Esophagus squamous epithelium (tissue), 4 donors: ENCODE measurements at regions not wholly inside any gene's neighbourhood (a gene's known extent, or its start where the extent isn't known, plus 50 kb on each side); places are given as distances from the start of the nearest gene placed in this dataset.

Experiments
- POLR2A ChIP-seq, 4 donors: fragments of 450-650 bp; IDR thresholded peaks; one replicate each; pipeline ENCODE4 v1.6.1; 2017; ENCODE audit warnings: antibody characterized with exemption in 4 of 4, mild to moderate bottlenecking in 4 of 4, moderate library complexity in 3 of 4
- TF ChIP-seq, protein P1 (sequence below), 6 experiments: fragments of 450-650 bp in 4 of 6; fragments of 200-600 bp in 2 of 6; sonication (generic) in 2 of 6; IDR thresholded peaks; one replicate each; pipeline ENCODE4 v1.5.1; 2016 to 2019; ENCODE audit warnings: antibody characterized with exemption in 6 of 6, mild to moderate bottlenecking in 4 of 6, moderate library complexity in 4 of 6

DNA sequence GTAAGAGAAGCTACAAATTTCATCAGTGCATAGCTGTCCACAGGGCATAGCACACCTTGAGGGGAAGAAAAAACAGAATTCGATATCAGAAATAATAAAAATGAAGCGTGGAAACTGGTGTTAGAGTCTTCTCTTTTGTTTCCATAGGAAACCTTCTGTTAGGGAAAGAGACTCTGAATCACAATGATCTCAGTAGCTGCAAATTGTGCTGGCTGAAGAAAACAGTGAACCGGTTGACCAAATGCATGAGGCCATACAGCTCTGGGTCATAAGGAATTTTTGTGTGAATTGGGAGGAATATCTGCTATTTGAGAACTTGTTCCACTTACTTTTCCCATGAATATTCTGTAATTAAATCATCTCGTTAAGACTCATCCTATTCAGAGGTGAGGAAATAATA is 580.2 kb upstream of the NECTIN3 start:
- TF ChIP-seq, protein P1, sequence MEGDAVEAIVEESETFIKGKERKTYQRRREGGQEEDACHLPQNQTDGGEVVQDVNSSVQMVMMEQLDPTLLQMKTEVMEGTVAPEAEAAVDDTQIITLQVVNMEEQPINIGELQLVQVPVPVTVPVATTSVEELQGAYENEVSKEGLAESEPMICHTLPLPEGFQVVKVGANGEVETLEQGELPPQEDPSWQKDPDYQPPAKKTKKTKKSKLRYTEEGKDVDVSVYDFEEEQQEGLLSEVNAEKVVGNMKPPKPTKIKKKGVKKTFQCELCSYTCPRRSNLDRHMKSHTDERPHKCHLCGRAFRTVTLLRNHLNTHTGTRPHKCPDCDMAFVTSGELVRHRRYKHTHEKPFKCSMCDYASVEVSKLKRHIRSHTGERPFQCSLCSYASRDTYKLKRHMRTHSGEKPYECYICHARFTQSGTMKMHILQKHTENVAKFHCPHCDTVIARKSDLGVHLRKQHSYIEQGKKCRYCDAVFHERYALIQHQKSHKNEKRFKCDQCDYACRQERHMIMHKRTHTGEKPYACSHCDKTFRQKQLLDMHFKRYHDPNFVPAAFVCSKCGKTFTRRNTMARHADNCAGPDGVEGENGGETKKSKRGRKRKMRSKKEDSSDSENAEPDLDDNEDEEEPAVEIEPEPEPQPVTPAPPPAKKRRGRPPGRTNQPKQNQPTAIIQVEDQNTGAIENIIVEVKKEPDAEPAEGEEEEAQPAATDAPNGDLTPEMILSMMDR (IDR thresholded peaks at IDR 0.05): no peak
- TF ChIP-seq POLR2A (IDR thresholded peaks at IDR 0.05): no peak
